Body of pancreas (tissue), 4 donors: ENCODE measurements at regions not wholly inside any gene's neighbourhood (a gene's known extent, or its start where the extent isn't known, plus 50 kb on each side); places are given as distances from the start of the nearest gene placed in this dataset.

ENCODE experiments used
- POLR2A ChIP-seq, 3 donors: fragments of 450-650 bp; IDR thresholded peaks; one replicate each; pipeline ENCODE4 v1.6.1; 2016; ENCODE audit warnings: antibody characterized with exemption in 3 of 3, mild to moderate bottlenecking in 2 of 3
- TF ChIP-seq, protein P1 (sequence below), 7 experiments: fragments of 450-650 bp in 4 of 7; fragments of 200-600 bp in 3 of 7; sonication (generic) in 3 of 7; IDR thresholded peaks; one replicate each; pipeline ENCODE4 v1.5.1; 2016 to 2019; ENCODE audit warnings: antibody characterized with exemption in 7 of 7

GRCh38 chr2:198252472-198252871 lies 448.1 kb downstream of the PLCL1 start:
- TF ChIP-seq, protein P1, sequence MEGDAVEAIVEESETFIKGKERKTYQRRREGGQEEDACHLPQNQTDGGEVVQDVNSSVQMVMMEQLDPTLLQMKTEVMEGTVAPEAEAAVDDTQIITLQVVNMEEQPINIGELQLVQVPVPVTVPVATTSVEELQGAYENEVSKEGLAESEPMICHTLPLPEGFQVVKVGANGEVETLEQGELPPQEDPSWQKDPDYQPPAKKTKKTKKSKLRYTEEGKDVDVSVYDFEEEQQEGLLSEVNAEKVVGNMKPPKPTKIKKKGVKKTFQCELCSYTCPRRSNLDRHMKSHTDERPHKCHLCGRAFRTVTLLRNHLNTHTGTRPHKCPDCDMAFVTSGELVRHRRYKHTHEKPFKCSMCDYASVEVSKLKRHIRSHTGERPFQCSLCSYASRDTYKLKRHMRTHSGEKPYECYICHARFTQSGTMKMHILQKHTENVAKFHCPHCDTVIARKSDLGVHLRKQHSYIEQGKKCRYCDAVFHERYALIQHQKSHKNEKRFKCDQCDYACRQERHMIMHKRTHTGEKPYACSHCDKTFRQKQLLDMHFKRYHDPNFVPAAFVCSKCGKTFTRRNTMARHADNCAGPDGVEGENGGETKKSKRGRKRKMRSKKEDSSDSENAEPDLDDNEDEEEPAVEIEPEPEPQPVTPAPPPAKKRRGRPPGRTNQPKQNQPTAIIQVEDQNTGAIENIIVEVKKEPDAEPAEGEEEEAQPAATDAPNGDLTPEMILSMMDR (IDR thresholded peaks at IDR 0.05), result no peak
- no peak for TF ChIP-seq POLR2A (IDR thresholded peaks at IDR 0.05)
